GM21529 (cell line): ENCODE measurements at regions not wholly inside any gene's neighbourhood (a gene's known extent, or its start where the extent isn't known, plus 50 kb on each side); places are given as distances from the start of the nearest gene placed in this dataset.

Source experiments
- ATAC-seq: cut with Tn5 transposase; IDR thresholded peaks from one replicate; pipeline ENCODE4 v1.9.1; 2021; ENCODE audit not compliant: unreplicated experiment

- ATAC-seq, result no peak
These were observed 75.4 kb upstream of the ARHGEF7 start for GRCh38 chr13:111039735-111040134.

- no peak for ATAC-seq
These were observed 76.2 kb upstream of the ARHGEF7 start for GRCh38 chr13:111038887-111039286.

GRCh38 chr13:111037927-111038326 is 77.2 kb upstream of the ARHGEF7 start:
- ATAC-seq, result no peak

GRCh38 chr13:111036665-111037064 is 78.4 kb upstream of the ARHGEF7 start:
- no peak for ATAC-seq

- no peak for ATAC-seq
These were observed 79.2 kb upstream of the ARHGEF7 start for GRCh38 chr13:111035861-111036260.

GRCh38 chr13:111034811-111035210 is 80.3 kb upstream of the ARHGEF7 start:
- no peak for ATAC-seq

DNA sequence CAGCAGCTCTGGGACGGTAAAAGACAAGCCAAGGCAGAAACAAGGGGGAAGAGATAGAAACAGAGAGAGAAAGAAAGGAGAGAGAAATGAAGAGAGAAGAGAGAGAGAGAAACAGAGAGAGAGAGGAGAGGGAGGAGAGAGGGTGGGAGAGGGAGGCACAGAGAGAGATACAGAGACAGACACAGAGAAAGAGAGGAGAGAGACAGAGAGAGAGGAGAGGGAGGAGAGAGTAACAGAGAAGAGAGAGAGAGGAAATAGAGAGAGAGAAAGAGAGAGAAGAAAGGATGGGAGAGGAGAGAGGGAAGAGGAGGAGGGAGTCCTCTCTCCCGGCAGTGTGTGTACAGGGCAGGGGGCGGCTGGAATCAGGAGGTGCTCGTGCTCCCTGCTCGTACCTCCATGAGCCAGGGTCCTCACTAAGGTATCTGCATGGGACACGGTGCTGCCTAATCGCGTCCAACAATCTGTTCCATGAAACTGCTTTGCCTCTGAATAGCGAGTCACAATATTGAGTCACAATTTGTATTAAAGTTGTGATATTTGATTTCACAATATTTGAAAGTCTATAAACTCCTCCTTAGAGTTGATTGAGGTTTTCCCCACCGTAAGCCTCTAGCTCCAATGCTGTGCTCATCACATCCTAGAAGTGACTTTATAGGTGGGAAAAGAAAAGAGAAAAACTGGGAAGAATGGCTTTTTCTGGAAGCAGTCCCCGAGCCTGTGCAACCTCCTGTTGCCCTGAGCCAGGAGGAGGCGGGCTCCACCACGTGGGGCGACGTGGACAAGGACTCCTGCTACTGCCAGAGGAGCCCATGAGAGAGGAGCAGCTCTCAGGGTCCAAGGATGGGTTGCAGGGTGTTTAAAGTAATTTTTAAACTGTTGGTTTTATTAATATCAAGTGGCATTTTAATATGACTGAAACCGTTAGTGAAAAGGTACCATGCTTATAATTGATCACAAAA is 81.7 kb upstream of the ARHGEF7 start:
- no peak for ATAC-seq

- no peak for ATAC-seq
These were observed 83.6 kb upstream of the ARHGEF7 start for GRCh38 chr13:111031531-111031961.

DNA sequence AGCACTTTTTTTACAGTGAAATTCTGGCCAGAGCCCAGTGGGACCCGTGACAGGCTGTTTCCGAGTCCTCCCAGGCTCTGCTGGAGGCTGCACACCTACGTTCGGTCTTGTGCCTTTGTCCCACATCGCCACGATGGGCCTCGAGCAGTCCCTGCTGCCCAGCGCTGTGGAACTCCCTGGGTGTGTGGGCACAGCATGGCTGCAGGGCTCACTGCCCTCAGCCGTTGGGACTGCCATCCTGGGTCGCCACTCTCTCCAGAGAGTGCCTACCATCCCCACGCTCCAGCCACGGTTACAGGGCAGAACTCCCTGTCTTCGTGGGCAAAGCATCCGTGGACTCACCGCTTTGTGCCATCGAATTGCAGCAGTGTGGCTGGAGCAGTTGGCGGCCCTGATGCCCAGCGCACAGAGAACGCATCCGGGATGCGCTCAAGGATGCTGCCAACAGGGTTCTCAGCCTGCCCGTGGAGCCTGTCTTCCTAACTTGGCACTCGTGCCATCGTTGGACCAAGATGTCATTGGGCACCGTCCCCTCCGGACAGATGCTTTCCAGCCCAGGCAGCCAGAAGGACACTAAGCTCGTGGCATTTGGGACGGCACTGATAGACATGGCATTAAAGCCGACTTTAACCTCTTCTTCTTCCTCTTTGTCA is 85.0 kb upstream of the ARHGEF7 start:
- ATAC-seq, result no peak

DNA sequence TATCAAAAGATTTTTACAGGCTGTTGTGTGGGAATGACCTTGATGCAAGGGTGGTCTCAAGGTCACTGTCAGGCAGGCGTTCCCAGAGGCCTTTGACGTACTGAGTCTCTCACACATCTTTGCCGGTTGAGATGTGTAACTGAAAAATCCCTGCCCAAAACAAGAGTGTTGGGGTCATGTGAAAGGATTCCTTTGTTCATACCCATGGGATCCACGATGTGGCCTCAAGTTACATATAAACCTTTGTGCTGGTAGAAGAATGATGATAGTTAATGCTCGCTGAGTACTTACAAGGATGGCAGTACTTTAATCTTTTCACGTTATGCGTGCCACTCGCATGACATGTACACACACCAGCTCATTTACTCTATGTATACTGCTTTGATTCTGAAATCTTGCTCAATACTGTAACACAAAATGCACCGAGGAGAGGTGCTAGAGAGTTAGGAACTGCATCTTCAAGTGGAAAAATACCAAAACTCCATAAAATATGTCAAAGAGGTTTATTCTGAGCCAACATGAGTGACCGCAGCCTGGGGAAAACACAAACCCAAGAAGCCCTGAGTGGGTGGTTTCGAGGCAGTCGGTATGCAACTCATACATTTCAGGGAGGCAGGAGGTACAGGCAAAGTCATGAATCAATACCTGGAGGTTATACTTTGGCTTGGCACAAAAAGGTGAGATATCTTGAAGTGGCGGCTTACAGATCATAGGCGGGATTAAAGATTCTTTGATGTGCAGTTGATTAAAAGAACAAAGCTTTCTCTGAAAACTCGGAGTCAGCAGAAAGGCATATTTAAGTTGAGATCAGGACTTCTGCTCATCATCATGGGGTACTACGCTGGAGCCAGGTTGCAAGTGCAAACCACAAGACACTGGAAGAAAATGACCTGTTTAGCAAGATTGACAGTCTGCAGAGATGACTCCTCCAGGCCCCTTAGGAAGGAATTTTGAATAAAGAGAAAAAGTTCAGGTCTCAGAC is 87.4 kb upstream of the ARHGEF7 start:
- ATAC-seq, result no peak

- no peak for ATAC-seq
These were observed 89.8 kb upstream of the ARHGEF7 start for GRCh38 chr13:111025310-111025709.

DNA sequence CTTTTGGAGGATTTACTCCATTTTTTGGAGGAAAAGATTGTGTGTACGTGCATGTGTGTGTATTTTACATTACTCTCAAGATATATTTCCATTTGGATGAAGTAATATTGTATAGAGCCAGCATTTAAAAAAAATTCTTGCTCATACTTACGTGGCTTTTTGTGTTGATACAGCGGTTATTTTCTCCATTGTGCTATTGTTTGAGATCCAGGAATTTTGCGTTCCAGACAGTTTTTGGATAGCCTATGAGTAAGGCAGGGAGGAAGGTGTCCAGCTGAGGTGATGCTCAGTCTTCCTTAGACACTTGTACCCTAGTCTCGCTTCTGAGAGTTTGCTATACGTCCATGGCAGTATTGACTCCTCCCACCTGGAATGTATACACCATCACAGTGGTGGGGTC is 92.2 kb upstream of the ARHGEF7 start:
- no peak for ATAC-seq

DNA sequence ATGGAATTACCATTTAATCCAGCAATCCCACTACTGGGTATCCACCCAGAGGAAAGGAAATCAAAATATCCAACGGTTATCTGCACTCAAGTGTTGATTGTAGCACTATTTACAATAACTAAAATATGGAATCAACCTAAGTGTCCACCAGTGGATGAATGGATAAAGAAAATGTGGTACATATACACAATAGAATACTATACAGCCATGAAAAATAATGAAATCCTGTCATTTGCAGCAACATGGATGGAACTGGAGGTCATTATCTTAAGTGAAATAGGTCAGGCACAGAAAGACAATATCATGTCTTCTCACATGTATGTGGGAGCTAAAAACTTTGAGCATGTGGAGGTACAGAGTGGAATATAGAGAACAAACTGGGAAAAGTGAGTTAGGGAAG is 92.9 kb upstream of the ARHGEF7 start:
- ATAC-seq, result no peak

DNA sequence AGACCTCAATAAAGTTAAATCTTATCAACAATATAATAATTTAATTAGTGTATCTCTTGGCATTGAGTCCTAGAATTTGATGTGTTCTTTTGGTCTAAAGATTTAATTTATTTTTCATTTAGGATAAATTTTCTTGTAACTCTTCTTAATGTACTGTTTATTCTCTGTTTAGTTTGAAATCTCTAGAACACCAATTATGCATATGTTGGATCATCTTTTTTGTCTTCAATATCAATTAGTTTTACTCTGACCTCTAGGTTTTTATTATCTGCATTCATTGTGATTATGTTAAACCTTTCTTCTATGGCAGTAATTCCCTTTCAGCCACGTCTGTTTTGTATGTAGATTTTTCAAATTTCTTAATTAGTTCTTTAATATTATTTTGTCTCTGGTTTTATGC is 93.8 kb upstream of the ARHGEF7 start:
- no peak for ATAC-seq

- ATAC-seq, result no peak
These were observed 94.6 kb upstream of the ARHGEF7 start for GRCh38 chr13:111020546-111020945.

DNA sequence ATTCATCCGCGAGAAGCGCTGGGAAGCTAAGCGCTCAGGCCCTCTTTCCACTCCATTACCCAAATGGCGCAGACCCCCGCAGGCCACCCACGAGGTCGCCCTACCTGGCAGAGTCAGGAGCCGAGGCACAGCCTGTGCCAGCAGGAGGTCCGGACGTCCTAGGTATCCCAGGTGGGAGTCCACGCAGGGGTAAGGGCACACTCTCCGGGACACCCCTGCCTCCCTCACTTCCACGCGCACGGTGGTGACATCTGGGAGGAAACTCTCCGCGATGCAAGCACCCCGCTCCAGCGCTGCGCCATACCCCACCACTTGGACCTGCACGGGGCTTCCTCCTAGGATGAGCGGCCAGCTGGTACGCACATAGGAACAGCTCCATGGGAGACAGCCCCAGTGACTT is 95.1 kb upstream of the ARHGEF7 start:
- ATAC-seq, result no peak

DNA sequence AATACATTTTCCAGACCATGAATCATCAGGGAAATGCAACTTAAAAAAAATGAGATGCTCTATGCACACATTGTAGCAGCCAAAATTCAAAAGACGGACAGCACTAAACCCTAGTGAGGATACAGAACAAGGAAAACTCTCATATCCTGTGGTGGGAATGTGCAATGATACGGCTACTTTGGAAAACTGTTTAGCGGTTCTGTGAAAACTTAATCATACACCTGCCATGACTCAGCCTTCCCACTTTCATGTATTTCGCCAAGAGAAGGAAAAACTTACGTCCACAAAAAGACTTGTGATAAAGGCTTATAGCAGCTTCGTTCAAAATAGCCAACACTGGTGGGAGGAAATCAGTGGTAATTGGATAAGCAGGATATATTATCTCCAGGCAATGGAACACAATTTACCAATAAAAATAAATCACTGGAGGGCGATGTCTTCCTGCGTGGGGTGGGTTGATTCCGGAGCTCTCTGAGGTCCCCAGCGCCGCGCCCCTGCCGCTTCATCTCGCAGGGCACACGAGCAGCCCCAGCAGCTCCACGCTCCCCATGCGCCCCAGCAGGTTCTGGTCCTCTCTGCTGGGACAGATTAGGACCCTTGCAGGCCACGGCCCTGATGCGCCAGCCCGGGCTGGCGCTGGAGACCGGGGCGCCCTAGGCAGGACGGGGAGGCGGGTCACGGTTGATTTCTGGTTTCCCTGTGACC is 97.2 kb upstream of the ARHGEF7 start:
- ATAC-seq, result no peak

DNA sequence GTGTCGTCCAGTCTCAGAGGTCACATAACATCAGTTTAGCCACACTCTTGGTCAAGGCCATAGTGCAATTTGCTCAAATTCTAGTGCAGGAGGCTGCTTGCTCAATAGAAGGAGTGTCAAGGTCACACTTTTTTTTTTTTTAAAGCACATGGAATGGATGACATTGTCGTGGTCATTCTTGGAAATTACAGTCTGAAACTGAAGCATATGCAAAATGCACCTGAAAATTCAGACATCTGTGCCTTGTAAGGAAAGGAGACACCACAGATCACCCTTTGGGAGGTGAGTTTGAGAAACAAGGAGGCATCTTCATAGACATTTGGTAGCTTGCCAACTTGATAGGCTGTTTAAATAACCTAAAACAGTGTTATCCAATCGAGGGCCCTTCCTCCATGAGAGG is 98.3 kb upstream of the ANKRD10 start:
- no peak for ATAC-seq

- no peak for ATAC-seq
These were observed 97.0 kb upstream of the ANKRD10 start for GRCh38 chr13:111011899-111012298.

- ATAC-seq, result no peak
These were observed 93.5 kb upstream of the ANKRD10 start for GRCh38 chr13:111008351-111008750.

DNA sequence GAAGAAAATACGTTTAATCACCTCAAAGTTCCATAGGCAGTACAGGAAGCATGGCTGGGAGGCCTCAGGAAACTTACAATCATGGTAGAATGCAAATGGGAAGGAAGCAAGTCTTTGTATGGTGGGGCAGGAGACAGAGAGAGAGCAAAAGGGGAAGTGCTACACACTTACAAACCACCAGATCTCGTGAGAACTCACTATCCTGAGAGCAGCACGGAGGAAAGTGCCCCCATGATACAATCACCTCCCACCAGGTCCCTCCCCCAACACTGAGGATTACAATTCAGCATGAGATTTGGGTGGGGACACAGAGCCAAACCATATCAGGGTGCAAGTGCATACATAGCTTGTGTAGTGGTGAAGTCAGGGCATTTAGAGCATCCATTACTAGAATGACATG is 92.3 kb upstream of the ANKRD10 start:
- no peak for ATAC-seq
